IPS DF 6.9 (cell line): ENCODE measurements at regions not wholly inside any gene's neighbourhood (a gene's known extent, or its start where the extent isn't known, plus 50 kb on each side); places are given as distances from the start of the nearest gene placed in this dataset.
"Not testable (repeated sequence)": the region's sequence is repeated elsewhere in the genome, so short reads cannot be mapped to it uniquely, and the experiment has no call there.

ENCODE experiments used
- DNase-seq: peaks from one replicate; pipeline ENCODE4 v3.0.0-alpha.2; 2013; ENCODE audit warnings: low read depth, low spot score
- H3K27ac ChIP-seq: one replicate; pipeline ENCODE4 v1.5.1; 2013; ENCODE audit warnings: low read length, control low read depth
- H3K27me3 ChIP-seq: 2 replicates; pipeline ENCODE4 v1.6.1; 2013; ENCODE audit warnings: mild to moderate bottlenecking, low read length; ENCODE audit not compliant: control insufficient read depth, insufficient read depth
- H3K36me3 ChIP-seq: 2 replicates; pipeline ENCODE4 v1.6.1; 2013; ENCODE audit warnings: low read length; ENCODE audit not compliant: control insufficient read depth, insufficient read depth
- H3K4me1 ChIP-seq: 2 replicates; pipeline ENCODE4 v1.6.1; 2013; ENCODE audit warnings: low read length; ENCODE audit not compliant: control insufficient read depth, insufficient read depth
- H3K4me3 ChIP-seq: 2 replicates; pipeline ENCODE4 v1.5.1; 2013; ENCODE audit warnings: mild to moderate bottlenecking, low read length
- H3K9me3 ChIP-seq: 2 replicates; pipeline ENCODE4 v1.6.1; 2013; ENCODE audit warnings: low read length, inconsistent platforms; ENCODE audit not compliant: control insufficient read depth, insufficient read depth
- WGBS: extraction: QIAGEN DNeasy Blood & Tissue Kit; methylation state at CpG from one replicate; pipeline ENCODE4 v1.1.7; 2013; ENCODE audit warnings: mixed read lengths, missing lambda C conversion rate; ENCODE audit not compliant: insufficient read length, insufficient coverage; 5-methylcytosine and 5-hydroxymethylcytosine counted together

GRCh38 chr6:114707081-114707620 is 364.3 kb upstream of the HS3ST5 start:
- H3K4me3 ChIP-seq, result no peak overlapping the region
- H3K27ac ChIP-seq, result no peak overlapping the region
- H3K4me1 ChIP-seq, result no peaks in the 10 kb centered on the region
- no peaks in the 10 kb centered on the region for H3K36me3 ChIP-seq
- WGBS, result no CpG with 5 or more reads among the region's 5 CpGs
- DNase-seq, result no peak
- no peaks in the 10 kb centered on the region for H3K27me3 ChIP-seq
- no peaks in the 10 kb centered on the region; the same call in 1 of the 2 replicates for H3K9me3 ChIP-seq

GRCh38 chr6:114690625-114691024 is 347.8 kb upstream of the HS3ST5 start:
- Histone ChIP-seq H3K27ac (no peak overlapping the region), H3K9me3 (no peaks in the 10 kb centered on the region), H3K36me3 (no peaks in the 10 kb centered on the region), H3K27me3 (no peaks in the 10 kb centered on the region), H3K4me3 (no peak overlapping the region), H3K4me1 (no peaks in the 10 kb centered on the region)
- WGBS, result no CpG with 5 or more reads among the region's 4 CpGs
- DNase-seq, result no peak

- no peak overlapping the region for H3K4me3 ChIP-seq
- WGBS, result no CpG with 5 or more reads among the region's 2 CpGs
- no peak for DNase-seq
- no peaks in the 10 kb centered on the region for H3K36me3 ChIP-seq
- no peaks in the 10 kb centered on the region for H3K27me3 ChIP-seq
- no peaks in the 10 kb centered on the region for H3K9me3 ChIP-seq
- no peak overlapping the region for H3K27ac ChIP-seq
- H3K4me1 ChIP-seq, result no peaks in the 10 kb centered on the region
Observed at GRCh38 chr6:114659513-114659912, 316.7 kb upstream of the HS3ST5 start.

GRCh38 chr6:114651611-114652010 is 308.8 kb upstream of the HS3ST5 start:
- H3K4me3 ChIP-seq, result no peak overlapping the region
- no peaks in the 10 kb centered on the region for H3K9me3 ChIP-seq
- 100% methylated on average over 1 of the region's 2 CpGs for WGBS
- no peaks in the 10 kb centered on the region for H3K4me1 ChIP-seq
- H3K27ac ChIP-seq, result no peak overlapping the region
- no peaks in the 10 kb centered on the region for H3K36me3 ChIP-seq
- no peak for DNase-seq
- H3K27me3 ChIP-seq, result no peaks in the 10 kb centered on the region

- no peaks in the 10 kb centered on the region for H3K27me3 ChIP-seq
- WGBS, result no CpG with 5 or more reads among the region's 2 CpGs
- no peaks in the 10 kb centered on the region for H3K9me3 ChIP-seq
- H3K36me3 ChIP-seq, result no peaks in the 10 kb centered on the region
- H3K4me3 ChIP-seq, result no peak overlapping the region
- DNase-seq, result no peak
- H3K27ac ChIP-seq, result no peak overlapping the region
- no peaks in the 10 kb centered on the region for H3K4me1 ChIP-seq
Observed at GRCh38 chr6:114650891-114651290, 308.1 kb upstream of the HS3ST5 start.

- no peak for DNase-seq
- no CpG with 5 or more reads among the region's 2 CpGs for WGBS
- Histone ChIP-seq H3K36me3 (no peaks in the 10 kb centered on the region), H3K4me3 (no peak overlapping the region), H3K9me3 (no peaks in the 10 kb centered on the region), H3K27ac (no peak overlapping the region), H3K4me1 (no peaks in the 10 kb centered on the region), H3K27me3 (no peaks in the 10 kb centered on the region)
Observed at GRCh38 chr6:114649298-114649697, 306.5 kb upstream of the HS3ST5 start.

GRCh38 chr6:114648847-114649246 is 306.0 kb upstream of the HS3ST5 start:
- H3K9me3 ChIP-seq, result no peaks in the 10 kb centered on the region
- H3K27me3 ChIP-seq, result no peaks in the 10 kb centered on the region
- H3K36me3 ChIP-seq, result no peaks in the 10 kb centered on the region
- no peaks in the 10 kb centered on the region for H3K4me1 ChIP-seq
- no peak overlapping the region for H3K27ac ChIP-seq
- H3K4me3 ChIP-seq, result no peak overlapping the region
- DNase-seq, result no peak
- WGBS, result no CpG with 5 or more reads among the region's 2 CpGs

- WGBS, result no CpG with 5 or more reads among the region's 4 CpGs
- no peaks in the 10 kb centered on the region for H3K9me3 ChIP-seq
- no peaks in the 10 kb centered on the region for H3K4me1 ChIP-seq
- H3K27ac ChIP-seq, result no peak overlapping the region
- DNase-seq, result peak; percentile 45
- no peaks in the 10 kb centered on the region for H3K36me3 ChIP-seq
- no peak overlapping the region for H3K4me3 ChIP-seq
- no peaks in the 10 kb centered on the region for H3K27me3 ChIP-seq
Observed at GRCh38 chr6:114638341-114638740, 295.5 kb upstream of the HS3ST5 start.

GRCh38 chr6:114634016-114634415 is 291.2 kb upstream of the HS3ST5 start:
- Histone ChIP-seq H3K9me3 (no peaks in the 10 kb centered on the region), H3K4me3 (no peak overlapping the region), H3K27ac (no peak overlapping the region), H3K27me3 (no peaks in the 10 kb centered on the region), H3K36me3 (no peaks in the 10 kb centered on the region), H3K4me1 (no peaks in the 10 kb centered on the region)
- no peak for DNase-seq

GRCh38 chr6:114626226-114626625 is 283.4 kb upstream of the HS3ST5 start:
- not testable (repeated sequence) for H3K27ac ChIP-seq, H3K9me3 ChIP-seq, H3K4me3 ChIP-seq, H3K4me1 ChIP-seq, DNase-seq, H3K27me3 ChIP-seq, H3K36me3 ChIP-seq
- WGBS, result no CpG with 5 or more reads among the region's 1 CpG

- no peaks in the 10 kb centered on the region for H3K9me3 ChIP-seq
Observed at GRCh38 chr6:114619621-114620200, 276.9 kb upstream of the HS3ST5 start.

More at GRCh38 chr6:114619621-114620200, 276.9 kb upstream of the HS3ST5 start:
- no peak for DNase-seq
- Histone ChIP-seq H3K4me1 (no peaks in the 10 kb centered on the region), H3K4me3 (no peak overlapping the region), H3K27me3 (no peaks in the 10 kb centered on the region), H3K27ac (no peak overlapping the region), H3K36me3 (no peaks in the 10 kb centered on the region)
- no CpG with 5 or more reads among the region's 2 CpGs for WGBS
